Activated T-cell treated with anti-CD3 and anti-CD28 coated beads, Interleukin-2, amount 50 U/mL, for 24 hours (primary cell): ENCODE measurements at regions not wholly inside any gene's neighbourhood (a gene's known extent, or its start where the extent isn't known, plus 50 kb on each side); places are given as distances from the start of the nearest gene placed in this dataset.
"Not testable (repeated sequence)": the region's sequence is repeated elsewhere in the genome, so short reads cannot be mapped to it uniquely, and the experiment has no call there.

Experiments
- DNase-seq: peaks from one replicate; pipeline ENCODE4 v3.0.0-alpha.2; 2020
- H3K27ac Mint-ChIP-seq: 2 replicates; pipeline ENCODE4 v1.8.0; 2020; ENCODE audit warnings: mild to moderate bottlenecking, mixed read lengths
- H3K27me3 Mint-ChIP-seq: 2 replicates; pipeline ENCODE4 v1.8.0; 2020; ENCODE audit warnings: mixed read lengths
- H3K36me3 Mint-ChIP-seq: 2 replicates; pipeline ENCODE4 v1.8.0; 2020; ENCODE audit warnings: low read depth, mixed read lengths
- H3K4me1 Mint-ChIP-seq: 2 replicates; pipeline ENCODE4 v1.8.0; 2020; ENCODE audit warnings: low read depth, mixed read lengths
- H3K4me3 Mint-ChIP-seq: 2 replicates; pipeline ENCODE4 v1.8.0; 2020; ENCODE audit warnings: mild to moderate bottlenecking, moderate library complexity, mixed read lengths
- H3K9me3 Mint-ChIP-seq: 2 replicates; pipeline ENCODE4 v1.8.0; 2020; ENCODE audit warnings: mixed read lengths

- Mint-ChIP-seq H3K27ac (no peak overlapping the region), H3K4me1 (no peaks in the 10 kb centered on the region), H3K27me3 (peaks cover 14% of the 10 kb centered on the region), H3K4me3 (no peak overlapping the region), H3K36me3 (no peaks in the 10 kb centered on the region), H3K9me3 (no peaks in the 10 kb centered on the region)
- no peak for DNase-seq
These were observed 66.5 kb upstream of the PRKG1 start for GRCh38 chr10:51007781-51008180.

DNA sequence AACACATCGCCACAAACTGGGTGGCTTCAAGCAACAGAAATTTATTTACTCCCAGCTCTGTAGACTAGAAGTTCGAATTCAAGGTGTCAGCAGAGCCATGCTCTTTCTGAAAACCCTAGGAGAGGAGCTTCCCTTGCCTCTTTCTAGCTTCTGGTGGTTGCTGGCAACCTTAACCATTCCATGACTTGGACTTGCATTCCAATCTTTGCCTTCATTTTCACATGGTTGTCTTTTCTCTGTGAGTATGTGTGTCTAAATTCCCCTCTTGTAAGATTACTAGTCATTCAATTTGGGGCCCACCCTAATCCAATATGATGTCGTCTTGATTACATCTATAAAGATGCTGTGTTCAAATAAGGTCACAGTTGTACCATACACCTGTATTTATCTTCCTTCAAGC, 65.9 kb upstream of the PRKG1 start:
- Mint-ChIP-seq H3K4me1 (no peaks in the 10 kb centered on the region), H3K9me3 (no peaks in the 10 kb centered on the region), H3K27ac (no peak overlapping the region), H3K36me3 (no peaks in the 10 kb centered on the region), H3K27me3 (peaks cover 14% of the 10 kb centered on the region), H3K4me3 (no peak overlapping the region)
- DNase-seq, result no peak

GRCh38 chr10:51010977-51011376, 63.3 kb upstream of the PRKG1 start:
- Mint-ChIP-seq H3K27ac (no peak overlapping the region), H3K27me3 (peaks cover 14% of the 10 kb centered on the region), H3K36me3 (no peaks in the 10 kb centered on the region), H3K9me3 (no peaks in the 10 kb centered on the region), H3K4me3 (no peak overlapping the region), H3K4me1 (peaks cover 3% of the 10 kb centered on the region)
- peak; percentile 29 for DNase-seq

GRCh38 chr10:51012073-51012472, 62.2 kb upstream of the PRKG1 start:
- Mint-ChIP-seq H3K9me3 (no peaks in the 10 kb centered on the region), H3K4me1 (peaks cover 3% of the 10 kb centered on the region), H3K27ac (no peak overlapping the region), H3K27me3 (peaks cover 14% of the 10 kb centered on the region), H3K4me3 (no peak overlapping the region), H3K36me3 (no peaks in the 10 kb centered on the region)
- no peak for DNase-seq

DNA sequence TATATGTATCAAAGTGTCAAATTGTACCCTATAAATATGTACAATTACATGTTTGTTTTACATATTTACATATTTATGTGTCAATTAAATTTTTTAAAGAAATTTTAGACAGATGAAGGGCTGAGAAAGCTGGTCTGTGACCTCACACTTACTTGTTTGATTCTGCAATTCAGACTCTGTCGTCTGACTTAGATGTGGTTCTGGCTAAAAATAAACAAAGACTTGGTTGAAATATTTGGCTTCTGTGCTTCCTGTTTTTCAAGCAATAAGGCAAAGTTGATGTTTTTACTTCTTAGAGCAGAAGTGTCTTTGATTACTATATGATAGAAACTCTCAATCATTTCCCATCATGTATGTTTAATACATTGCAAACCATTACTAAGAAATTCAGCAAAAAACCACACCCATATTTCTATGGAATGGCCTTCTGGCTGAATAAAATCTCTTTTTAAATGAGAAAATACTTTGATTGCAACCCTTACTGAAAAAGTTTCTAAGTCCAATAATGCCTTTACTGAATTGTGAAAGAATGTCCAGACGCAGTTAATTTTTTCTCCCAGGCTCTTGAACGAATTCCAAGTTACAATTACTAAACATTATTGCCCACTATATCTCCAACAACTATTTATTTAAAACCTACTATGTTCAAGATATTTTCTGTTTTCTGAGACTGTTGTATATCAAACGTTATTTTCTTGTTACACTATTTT, 59.5 kb upstream of the PRKG1 start:
- peaks cover 3% of the 10 kb centered on the region for H3K4me1 Mint-ChIP-seq
- no peaks in the 10 kb centered on the region for H3K36me3 Mint-ChIP-seq
- peaks cover 14% of the 10 kb centered on the region for H3K27me3 Mint-ChIP-seq
- no peak overlapping the region for H3K27ac Mint-ChIP-seq
- H3K9me3 Mint-ChIP-seq, result no peaks in the 10 kb centered on the region
- DNase-seq, result no peak
- H3K4me3 Mint-ChIP-seq, result no peak overlapping the region

- not testable (repeated sequence) for H3K4me3 Mint-ChIP-seq, H3K27ac Mint-ChIP-seq, H3K4me1 Mint-ChIP-seq, H3K9me3 Mint-ChIP-seq, H3K36me3 Mint-ChIP-seq, DNase-seq
- H3K27me3 Mint-ChIP-seq, result peaks cover 11% of the 10 kb centered on the region
These were observed 58.9 kb upstream of the PRKG1 start for GRCh38 chr10:51015390-51015754.

- H3K36me3 Mint-ChIP-seq, result no peaks in the 10 kb centered on the region
- H3K4me1 Mint-ChIP-seq, result peaks cover under 1% of the 10 kb centered on the region
- H3K9me3 Mint-ChIP-seq, result no peaks in the 10 kb centered on the region
These were observed 54.1 kb upstream of the PRKG1 start for GRCh38 chr10:51020200-51020599.

DNA sequence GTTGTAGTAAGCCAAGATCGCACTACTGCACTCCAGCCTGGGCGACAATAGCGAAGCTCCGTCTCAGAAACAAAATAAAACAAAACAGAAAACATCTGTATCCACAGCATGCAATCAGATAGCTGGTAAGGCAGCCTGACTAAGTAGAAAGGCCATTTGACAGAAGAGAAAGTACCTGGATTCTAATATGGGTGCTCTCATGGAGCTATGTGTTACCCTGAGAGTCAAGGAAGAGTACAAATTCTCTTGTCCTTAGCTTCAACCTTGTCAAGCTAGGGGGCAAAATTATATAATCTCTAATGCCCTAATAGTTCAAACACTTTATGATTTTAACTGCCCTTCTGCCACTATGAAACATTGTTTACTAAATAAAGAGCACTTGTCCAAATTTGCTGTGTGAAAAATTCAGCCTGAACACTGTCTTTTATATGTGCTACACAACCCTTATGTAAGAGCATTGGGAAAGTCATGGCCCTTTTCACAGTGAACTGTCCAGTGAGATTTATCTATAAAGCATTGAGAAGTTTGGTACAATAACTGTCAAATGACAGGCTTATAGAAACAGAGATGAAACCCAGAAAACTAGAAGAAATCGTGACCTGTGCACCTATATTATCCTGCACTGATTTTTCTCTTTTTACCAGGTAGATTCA, 51.2 kb upstream of the PRKG1 start:
- Mint-ChIP-seq H3K4me3 (no peak overlapping the region), H3K27ac (no peak overlapping the region), H3K9me3 (no peaks in the 10 kb centered on the region), H3K36me3 (no peaks in the 10 kb centered on the region), H3K4me1 (no peaks in the 10 kb centered on the region), H3K27me3 (peaks cover 14% of the 10 kb centered on the region)
- no peak for DNase-seq

More at GRCh38 chr10:51020200-51020599, 54.1 kb upstream of the PRKG1 start:
- DNase-seq, result no peak
- Mint-ChIP-seq H3K27ac (no peak overlapping the region), H3K27me3 (peaks cover 8% of the 10 kb centered on the region), H3K4me3 (no peak overlapping the region)

DNA sequence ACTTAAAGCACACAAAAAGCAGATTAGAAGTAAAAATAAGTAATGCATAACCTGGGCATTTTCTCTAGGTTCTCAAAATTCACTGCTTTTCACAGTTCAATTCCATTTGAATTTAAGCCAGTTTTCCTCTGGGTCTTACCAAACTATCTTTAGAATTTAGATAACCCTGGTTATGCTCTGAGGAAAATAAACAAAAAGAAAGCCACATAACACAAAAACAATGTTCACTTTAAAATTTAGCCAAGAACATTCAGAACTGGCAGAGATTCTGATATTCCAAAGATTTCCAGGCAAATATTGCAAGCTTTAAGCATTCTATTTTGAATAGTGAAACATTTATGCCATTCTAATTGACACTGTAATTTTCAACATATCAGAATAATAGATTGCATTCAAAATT, 50.7 kb upstream of the PRKG1 start:
- Mint-ChIP-seq H3K9me3 (no peaks in the 10 kb centered on the region), H3K36me3 (no peaks in the 10 kb centered on the region), H3K4me3 (no peak overlapping the region), H3K27me3 (peaks cover 14% of the 10 kb centered on the region), H3K4me1 (no peaks in the 10 kb centered on the region), H3K27ac (no peak overlapping the region)
- DNase-seq, result no peak
